Stomach (tissue), 8 donors: ENCODE measurements at regions not wholly inside any gene's neighbourhood (a gene's known extent, or its start where the extent isn't known, plus 50 kb on each side); places are given as distances from the start of the nearest gene placed in this dataset.

Experiments
- DNase-seq, 2 donors: peaks; one replicate each; pipeline versions ENCODE4 v3.0.0 to v3.0.0-alpha.2; 2013 to 2019
- H3K27ac ChIP-seq, 5 donors: fragments of 200-600 bp in 4 of 5; sonication (generic) in 4 of 5; one replicate each; pipeline ENCODE4 v1.5.1; 2013 to 2019; ENCODE audit warnings: mild to moderate bottlenecking in 1 of 5, moderate library complexity in 1 of 5
- H3K27me3 ChIP-seq, 3 donors: fragments of 200-600 bp; sonication (generic); one replicate each; pipeline ENCODE4 v1.5.1; 2017 to 2019; ENCODE audit warnings: mixed run types in 1 of 3
- H3K36me3 ChIP-seq, 4 donors: fragments of 200-600 bp; sonication (generic); 1 replicate in 3 of 4; 2 replicates in 1 of 4; pipeline ENCODE4 v1.5.1; 2016 to 2019
- H3K4me1 ChIP-seq, 4 donors: fragments of 200-600 bp; sonication (generic); one replicate each; pipeline ENCODE4 v1.5.1; 2016 to 2019
- H3K4me3 ChIP-seq, 4 donors: fragments of 200-600 bp; sonication (generic) in 3 of 4; one replicate each; pipeline ENCODE4 v1.5.1; 2016 to 2019; ENCODE audit warnings: mild to moderate bottlenecking in 1 of 4
- H3K9me3 ChIP-seq, 4 donors: fragments of 200-600 bp; sonication (generic); one replicate each; pipeline ENCODE4 v1.5.1; 2016 to 2019
- EP300 ChIP-seq: sonication (generic); formaldehyde crosslinking; IDR thresholded peaks from one replicate; pipeline ENCODE4 v1.6.1; 2017; ENCODE audit warnings: antibody characterized with exemption
- POLR2A ChIP-seq, 4 donors: fragments of 450-650 bp; IDR thresholded peaks; one replicate each; pipeline ENCODE4 v1.6.1; 2016; ENCODE audit warnings: antibody characterized with exemption in 4 of 4, control low read depth in 2 of 4, mild to moderate bottlenecking in 1 of 4, moderate library complexity in 1 of 4
- POLR2AphosphoS5 ChIP-seq, 3 donors: sonication (generic); formaldehyde crosslinking; IDR thresholded peaks; one replicate each; pipeline ENCODE4 v1.6.1; 2016; ENCODE audit warnings: antibody characterized with exemption in 3 of 3
- WGBS, 5 donors: extraction: QIAGEN DNeasy Blood & Tissue Kit in 3 of 5; methylation state at CpG; one replicate each; pipeline versions ENCODE4 v1.1.5 to v1.1.7; 2013 to 2018; 5-methylcytosine and 5-hydroxymethylcytosine counted together
- intact Hi-C: fragments of 100-400 bp; cut with DNase I; formaldehyde crosslinking; loops from one replicate; pipeline ENCODE4 v1.15.1; 2023; ENCODE audit warnings: low total_unique reads
- TF ChIP-seq, protein P1 (sequence below), 7 experiments: fragments of 450-650 bp in 4 of 7; fragments of 200-600 bp in 3 of 7; sonication (generic) in 3 of 7; IDR thresholded peaks; one replicate each; pipeline ENCODE4 v1.5.1; 2016 to 2019; ENCODE audit warnings: antibody characterized with exemption in 7 of 7, control low read depth in 2 of 7, mild to moderate bottlenecking in 1 of 7
- donor health status: healthy with polysubstance abuse.
- donor health status: Bipolar disorder and iron deficiency.
- donor health status: healthy.

- H3K4me3 ChIP-seq = no peak overlapping the region
- peaks cover 0 to 5% (median 0%) of the 10 kb centered on the region in 3 donors for H3K27me3 ChIP-seq
- H3K4me1 ChIP-seq = no peaks in the 10 kb centered on the region
- no peaks in the 10 kb centered on the region for H3K9me3 ChIP-seq
- no peaks in the 10 kb centered on the region for H3K36me3 ChIP-seq
- intact Hi-C loops = no loop called here
- H3K27ac ChIP-seq = no peak overlapping the region
- no peak for TF ChIP-seq EP300
- no peak for TF ChIP-seq POLR2A (IDR thresholded peaks at IDR 0.05)
- TF ChIP-seq, protein P1, sequence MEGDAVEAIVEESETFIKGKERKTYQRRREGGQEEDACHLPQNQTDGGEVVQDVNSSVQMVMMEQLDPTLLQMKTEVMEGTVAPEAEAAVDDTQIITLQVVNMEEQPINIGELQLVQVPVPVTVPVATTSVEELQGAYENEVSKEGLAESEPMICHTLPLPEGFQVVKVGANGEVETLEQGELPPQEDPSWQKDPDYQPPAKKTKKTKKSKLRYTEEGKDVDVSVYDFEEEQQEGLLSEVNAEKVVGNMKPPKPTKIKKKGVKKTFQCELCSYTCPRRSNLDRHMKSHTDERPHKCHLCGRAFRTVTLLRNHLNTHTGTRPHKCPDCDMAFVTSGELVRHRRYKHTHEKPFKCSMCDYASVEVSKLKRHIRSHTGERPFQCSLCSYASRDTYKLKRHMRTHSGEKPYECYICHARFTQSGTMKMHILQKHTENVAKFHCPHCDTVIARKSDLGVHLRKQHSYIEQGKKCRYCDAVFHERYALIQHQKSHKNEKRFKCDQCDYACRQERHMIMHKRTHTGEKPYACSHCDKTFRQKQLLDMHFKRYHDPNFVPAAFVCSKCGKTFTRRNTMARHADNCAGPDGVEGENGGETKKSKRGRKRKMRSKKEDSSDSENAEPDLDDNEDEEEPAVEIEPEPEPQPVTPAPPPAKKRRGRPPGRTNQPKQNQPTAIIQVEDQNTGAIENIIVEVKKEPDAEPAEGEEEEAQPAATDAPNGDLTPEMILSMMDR (IDR thresholded peaks at IDR 0.05) = peak in 1 of 7 experiments; percentile 9
- TF ChIP-seq POLR2AphosphoS5 (IDR thresholded peaks at IDR 0.05) = no peak
- peak in 1 of 2 donors; percentile 46 for DNase-seq
These were observed 496.9 kb upstream of the C16orf82 start for GRCh38 chr16:26569793-26570192.

DNA sequence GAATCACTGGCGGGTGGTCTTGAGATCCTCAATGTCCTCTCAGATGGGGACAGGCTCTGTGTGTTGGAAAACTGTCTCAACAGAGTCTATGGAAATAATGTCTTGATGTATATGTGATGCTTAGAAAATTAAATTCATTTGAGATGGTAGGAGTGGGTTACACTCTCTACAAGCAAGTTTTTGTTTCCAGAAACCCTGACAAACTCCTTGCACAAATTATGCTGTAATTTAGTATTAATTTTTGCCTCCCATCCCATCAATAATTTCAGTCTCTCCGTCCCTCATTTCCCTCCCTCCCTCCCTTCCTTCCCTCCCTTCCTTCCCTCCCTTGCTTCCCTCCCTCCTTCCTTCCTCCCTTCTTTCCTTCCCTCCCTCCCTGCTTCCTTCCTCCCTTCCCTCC, 488.0 kb upstream of the C16orf82 start:
- intact Hi-C loops = no loop called here
- Histone ChIP-seq H3K36me3 (no peaks in the 10 kb centered on the region), H3K4me3 (no peak overlapping the region), H3K27me3 (peaks cover 0 to 5% (median 0%) of the 10 kb centered on the region in 3 donors), H3K4me1 (no peaks in the 10 kb centered on the region), H3K27ac (no peak overlapping the region), H3K9me3 (no peaks in the 10 kb centered on the region)
- no peak for DNase-seq
- WGBS, 5 donors = 63 to 83% (median 77%) methylated on average over 2 of the region's 2 CpGs
- TF ChIP-seq, protein P1 (IDR thresholded peaks at IDR 0.05) = no peak
- TF ChIP-seq EP300 (no peak), POLR2AphosphoS5 (IDR thresholded peaks at IDR 0.05) (no peak), POLR2A (IDR thresholded peaks at IDR 0.05) (no peak)

- intact Hi-C loops = no loop called here
- no peak for DNase-seq
- peaks cover 0 to 5% (median 0%) of the 10 kb centered on the region in 3 donors for H3K27me3 ChIP-seq
- no peaks in the 10 kb centered on the region for H3K36me3 ChIP-seq
- no peaks in the 10 kb centered on the region for H3K4me1 ChIP-seq
- TF ChIP-seq POLR2AphosphoS5 (IDR thresholded peaks at IDR 0.05) (no peak), EP300 (no peak), POLR2A (IDR thresholded peaks at IDR 0.05) (no peak)
- TF ChIP-seq, protein P1 (IDR thresholded peaks at IDR 0.05) = no peak
- no peak overlapping the region for H3K27ac ChIP-seq
- peaks cover 0 to 9% (median 6%) of the 10 kb centered on the region in 4 donors for H3K9me3 ChIP-seq
- WGBS, 5 donors = 72 to 84% (median 76%) methylated on average over 4 of the region's 4 CpGs
- H3K4me3 ChIP-seq = no peak overlapping the region
These were observed 482.9 kb upstream of the C16orf82 start for GRCh38 chr16:26583803-26584202.

GRCh38 chr16:26593700-26594099, 473.0 kb upstream of the C16orf82 start:
- Histone ChIP-seq H3K4me3 (no peak overlapping the region), H3K9me3 (no peaks in the 10 kb centered on the region), H3K27ac (no peak overlapping the region), H3K4me1 (no peaks in the 10 kb centered on the region), H3K36me3 (no peaks in the 10 kb centered on the region), H3K27me3 (peaks cover 0 to 4% (median 0%) of the 10 kb centered on the region in 3 donors)
- DNase-seq = no peak
- WGBS, 5 donors = 36 to 41% (median 39%) methylated on average over 5 of the region's 5 CpGs
- intact Hi-C loops = no loop called here
- TF ChIP-seq EP300 (no peak), POLR2A (IDR thresholded peaks at IDR 0.05) (no peak), POLR2AphosphoS5 (IDR thresholded peaks at IDR 0.05) (no peak)
- TF ChIP-seq, protein P1 (IDR thresholded peaks at IDR 0.05) = no peak
